Hepatocyte (in vitro differentiated cells): ENCODE measurements at regions not wholly inside any gene's neighbourhood (a gene's known extent, or its start where the extent isn't known, plus 50 kb on each side); places are given as distances from the start of the nearest gene placed in this dataset.
"Not testable (repeated sequence)": the region's sequence is repeated elsewhere in the genome, so short reads cannot be mapped to it uniquely, and the experiment has no call there.

Experiments used
- DNase-seq: peaks from one replicate; pipeline ENCODE4 v3.0.0-alpha.2; 2016; ENCODE audit warnings: low spot score
- H2AFZ ChIP-seq: fragments of 200-600 bp; sonication (generic); 2 replicates; pipeline ENCODE4 v1.6.0; 2016; ENCODE audit warnings: antibody characterized with exemption, mild to moderate bottlenecking
- H3K27ac ChIP-seq: fragments of 200-600 bp; sonication (generic); 2 replicates; pipeline ENCODE4 v1.5.1; 2016; ENCODE audit warnings: mild to moderate bottlenecking
- H3K27me3 ChIP-seq: fragments of 200-600 bp; sonication (generic); 2 replicates; pipeline ENCODE4 v1.6.1; 2016
- H3K36me3 ChIP-seq: fragments of 200-600 bp; sonication (generic); replicated peaks from 2 replicates; pipeline ENCODE4 v1.5.1; 2016; ENCODE audit warnings: low read depth; ENCODE audit not compliant: insufficient read depth
- H3K4me1 ChIP-seq: fragments of 200-600 bp; sonication (generic); 2 replicates; pipeline ENCODE4 v1.5.1; 2016; ENCODE audit warnings: mild to moderate bottlenecking, moderate library complexity; ENCODE audit not compliant: insufficient read depth
- H3K4me2 ChIP-seq: fragments of 200-600 bp; sonication (generic); 2 replicates; pipeline ENCODE4 v1.6.0; 2016
- H3K4me3 ChIP-seq: fragments of 200-600 bp; sonication (generic); 2 replicates; pipeline ENCODE4 v1.5.1; 2016; ENCODE audit warnings: mild to moderate bottlenecking
- H3K79me2 ChIP-seq: fragments of 200-600 bp; sonication (generic); 2 replicates; pipeline ENCODE4 v1.6.0; 2017; ENCODE audit warnings: mild to moderate bottlenecking
- H3K9me2 ChIP-seq: fragments of 200-600 bp; sonication (generic); replicated peaks from 2 replicates; pipeline ENCODE4 v1.6.0; 2017; ENCODE audit warnings: mild to moderate bottlenecking; ENCODE audit not compliant: insufficient read depth
- H3K9me3 ChIP-seq: fragments of 200-600 bp; sonication (generic); 2 replicates; pipeline ENCODE4 v1.5.1; 2016; ENCODE audit warnings: low read depth, mild to moderate bottlenecking
- H4K20me1 ChIP-seq: fragments of 200-600 bp; sonication (generic); 2 replicates; pipeline ENCODE4 v1.6.0; 2016; ENCODE audit warnings: mild to moderate bottlenecking; ENCODE audit not compliant: insufficient read depth, poor library complexity, severe bottlenecking
- CTCF ChIP-seq: fragments of 200-600 bp; sonication (generic); IDR thresholded peaks from 2 replicates; pipeline ENCODE4 v1.5.1; 2016; ENCODE audit warnings: antibody characterized with exemption, mild to moderate bottlenecking; ENCODE audit not compliant: poor library complexity
- EZH2 ChIP-seq: fragments of 200-600 bp; sonication (generic); IDR thresholded peaks from 2 replicates; pipeline ENCODE4 v1.6.1; 2016; ENCODE audit warnings: antibody characterized with exemption, mild to moderate bottlenecking, borderline replicate concordance
- EZH2phosphoT487 ChIP-seq: fragments of 200-600 bp; sonication (generic); IDR thresholded peaks from one replicate; pipeline ENCODE4 v1.6.1; 2018; ENCODE audit warnings: antibody characterized with exemption, mild to moderate bottlenecking, low read depth, moderate library complexity; ENCODE audit not compliant: unreplicated experiment, severe bottlenecking
- WGBS: methylation state at CpG from one replicate; pipeline ENCODE4 v1.1.6; 2016; ENCODE audit warnings: low lambda C conversion rate; ENCODE audit errors: missing lambda C conversion rate; 5-methylcytosine and 5-hydroxymethylcytosine counted together

GRCh38 chr4:171239196-171239595 is 574.0 kb upstream of the GALNTL6 start:
- Histone ChIP-seq H3K79me2 (no peaks in the 10 kb centered on the region), H2AFZ (no peak overlapping the region), H3K4me2 (no peak overlapping the region), H3K36me3 (no peaks in the 10 kb centered on the region), H3K4me1 (no peaks in the 10 kb centered on the region), H3K27me3 (no peaks in the 10 kb centered on the region), H3K4me3 (no peak overlapping the region), H4K20me1 (no peaks in the 10 kb centered on the region), H3K9me2 (no peaks in the 10 kb centered on the region), H3K9me3 (no peaks in the 10 kb centered on the region), H3K27ac (no peak overlapping the region)
- no peak for DNase-seq
- WGBS, result 81% methylated on average over 1 of the region's 1 CpG
- no peak for TF ChIP-seq EZH2
- no peak for TF ChIP-seq EZH2phosphoT487
- TF ChIP-seq CTCF, result no peak

- H3K79me2 ChIP-seq, result no peaks in the 10 kb centered on the region
- H3K9me3 ChIP-seq, result no peaks in the 10 kb centered on the region
- no peak for DNase-seq
- no peaks in the 10 kb centered on the region for H3K27me3 ChIP-seq
- H3K27ac ChIP-seq, result no peak overlapping the region
- no peaks in the 10 kb centered on the region for H3K4me1 ChIP-seq
- no peak overlapping the region for H2AFZ ChIP-seq
- no peaks in the 10 kb centered on the region for H4K20me1 ChIP-seq
- H3K4me2 ChIP-seq, result no peak overlapping the region
- H3K9me2 ChIP-seq, result no peaks in the 10 kb centered on the region
- no peak overlapping the region for H3K4me3 ChIP-seq
- TF ChIP-seq EZH2phosphoT487 (no peak), CTCF (no peak), EZH2 (no peak)
- 91% methylated on average over 3 of the region's 3 CpGs for WGBS
- H3K36me3 ChIP-seq, result no peaks in the 10 kb centered on the region
Observed at GRCh38 chr4:171235521-171235920, 577.7 kb upstream of the GALNTL6 start.

- H2AFZ ChIP-seq, H3K9me3 ChIP-seq, H3K36me3 ChIP-seq, H3K4me3 ChIP-seq, H3K4me1 ChIP-seq, H3K79me2 ChIP-seq, H3K9me2 ChIP-seq, DNase-seq, H3K4me2 ChIP-seq, H4K20me1 ChIP-seq, H3K27me3 ChIP-seq, H3K27ac ChIP-seq: not testable (repeated sequence)
- WGBS, result 72% methylated on average over 1 of the region's 1 CpG
Observed at GRCh38 chr4:171229354-171229753, 583.9 kb upstream of the GALNTL6 start.

GRCh38 chr4:171221181-171221580 is 592.0 kb upstream of the GALNTL6 start:
- DNase-seq, result no peak
- H3K4me1 ChIP-seq, result no peaks in the 10 kb centered on the region
- no peak overlapping the region for H2AFZ ChIP-seq
- no peak overlapping the region for H3K27ac ChIP-seq
- H3K36me3 ChIP-seq, result no peaks in the 10 kb centered on the region
- TF ChIP-seq EZH2 (no peak), CTCF (no peak), EZH2phosphoT487 (no peak)
- no peaks in the 10 kb centered on the region for H3K27me3 ChIP-seq
- H4K20me1 ChIP-seq, result no peaks in the 10 kb centered on the region
- no peaks in the 10 kb centered on the region for H3K9me3 ChIP-seq
- H3K9me2 ChIP-seq, result no peaks in the 10 kb centered on the region
- no peak overlapping the region for H3K4me2 ChIP-seq
- H3K4me3 ChIP-seq, result no peak overlapping the region
- H3K79me2 ChIP-seq, result no peaks in the 10 kb centered on the region
- 74% methylated on average over 7 of the region's 7 CpGs for WGBS
